ENCODE measurements at regions not wholly inside any gene's neighbourhood (a gene's known extent, or its start where the extent isn't known, plus 50 kb on each side); places are given as distances from the start of the nearest gene placed in this dataset.
"Not testable (repeated sequence)": the region's sequence is repeated elsewhere in the genome, so short reads cannot be mapped to it uniquely, and the experiment has no call there.

DNA sequence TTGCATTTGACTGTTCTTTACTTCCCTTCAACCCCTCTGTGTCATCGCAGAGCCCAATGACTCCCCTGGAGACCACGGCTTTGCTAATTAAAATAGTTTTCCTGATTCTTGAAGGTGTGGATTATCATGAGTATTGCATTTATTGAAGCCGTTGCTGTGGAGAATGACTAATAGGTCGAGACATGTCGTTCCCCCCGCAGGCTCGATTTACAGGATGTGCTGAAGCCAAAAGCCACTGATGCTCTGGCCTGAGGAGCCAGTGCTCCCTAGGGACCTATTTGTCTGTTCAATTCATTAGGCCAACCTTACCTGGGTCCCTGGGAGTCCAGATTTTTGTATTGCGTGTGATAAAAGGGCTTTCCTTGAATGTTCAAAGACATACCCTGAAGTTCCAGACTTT, 102.3 kb downstream of the NPTX2 start:
- intact Hi-C loops (cut with DNase I, micrococcal nuclease), result loop anchor here in 1 of 2 donors (10.0 kb wide), 1 partner anchor 465 kb away; no protein-coding TSS in a partner anchor

DNA sequence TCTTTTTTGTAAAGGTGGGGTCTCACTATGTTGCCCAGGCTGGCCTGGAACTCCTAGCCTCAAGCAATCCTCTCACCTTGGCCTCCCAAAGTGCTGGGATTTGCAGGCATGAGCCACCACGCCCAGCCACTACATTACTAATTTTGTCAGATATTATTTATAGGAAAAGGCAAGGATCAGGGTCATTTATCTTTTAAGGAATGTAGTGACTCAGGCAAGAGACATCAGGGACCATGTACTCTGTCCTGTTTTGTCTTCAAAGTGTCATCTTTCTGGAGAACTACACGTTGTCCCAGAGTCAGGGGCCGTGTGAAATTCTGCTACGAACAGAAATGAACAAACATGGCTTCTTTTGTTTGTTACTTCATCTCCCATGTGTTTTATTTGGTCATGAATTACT, 105.3 kb downstream of the NPTX2 start:
- intact Hi-C loops (cut with DNase I, micrococcal nuclease), result no loop called here
- ATAC-seq, result no peak
- no peak for DNase-seq

More for the DNA sequence above, 102.3 kb downstream of the NPTX2 start:
- ATAC-seq (no peak), DNase-seq (no peak)

DNA sequence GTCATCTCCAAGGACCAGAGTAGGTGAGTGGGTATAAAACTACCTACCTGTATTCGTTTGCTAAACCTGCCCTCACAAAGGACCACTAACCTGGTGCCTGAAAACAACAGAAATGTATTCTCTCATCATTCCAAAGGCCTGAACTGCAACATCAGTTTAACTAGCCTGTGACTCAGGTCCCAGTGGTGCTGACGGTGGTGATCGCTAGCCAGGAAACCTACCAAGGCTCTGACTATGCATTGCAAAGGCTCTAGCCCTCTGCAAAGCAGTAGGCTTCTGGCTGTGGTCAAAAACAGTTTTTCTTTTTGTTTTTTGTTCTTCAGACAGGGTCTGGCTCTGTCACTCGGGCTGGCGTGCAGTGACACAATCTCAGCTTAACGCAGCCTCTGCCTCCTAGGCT, 107.5 kb downstream of the NPTX2 start:
- intact Hi-C loops (cut with DNase I, micrococcal nuclease), result no loop called here
- ATAC-seq, result no peak
- no peak for DNase-seq

DNA sequence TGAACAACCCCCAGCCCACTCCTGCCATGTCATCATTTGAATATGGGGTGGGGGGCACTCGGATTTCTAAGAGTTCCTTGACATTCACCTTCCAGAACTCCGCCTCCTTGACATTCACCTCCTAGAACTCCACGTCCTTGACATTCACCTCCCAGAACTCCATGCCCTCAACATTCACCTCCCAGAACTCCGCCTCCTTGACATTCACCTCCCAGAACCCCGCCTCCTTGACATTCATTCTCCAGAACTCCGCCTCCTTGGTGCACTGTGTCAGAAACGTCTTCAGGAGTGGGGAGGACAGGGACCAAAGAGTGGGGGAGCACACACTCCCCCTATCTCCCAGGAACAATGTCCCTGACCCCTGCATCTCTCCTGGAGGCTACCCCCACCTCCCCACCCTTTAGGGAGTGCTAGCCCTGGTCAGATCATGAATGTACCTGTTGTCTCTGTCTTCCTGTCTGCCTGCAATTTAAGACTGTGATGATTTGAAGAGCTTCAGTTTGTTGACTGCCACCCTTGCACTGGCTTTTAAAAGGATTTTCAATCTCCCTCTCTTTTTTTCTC, 110.1 kb downstream of the NPTX2 start:
- intact Hi-C loops (cut with DNase I, micrococcal nuclease), result no loop called here
- ATAC-seq (no peak), DNase-seq (no peak)

DNA sequence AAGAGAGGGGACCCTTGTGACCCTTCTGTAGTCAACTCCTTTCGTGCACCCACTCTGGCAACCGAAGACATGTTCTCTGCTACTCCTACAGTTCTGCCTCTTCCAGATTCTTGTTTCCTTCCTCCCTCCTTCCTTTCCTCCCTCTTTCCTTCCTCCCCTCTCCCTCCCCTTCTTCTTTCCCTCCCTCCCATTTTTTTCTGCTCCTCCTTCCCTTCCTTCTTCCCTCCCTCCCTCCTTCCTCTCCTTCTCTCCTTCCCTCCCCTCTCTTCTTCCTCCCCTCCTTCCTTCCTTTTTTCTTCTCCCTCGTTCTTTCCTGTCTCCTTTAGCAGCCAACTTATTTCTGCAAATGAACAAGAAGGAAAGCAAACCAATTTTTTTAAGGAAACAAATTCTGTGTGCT, 111.5 kb downstream of the NPTX2 start:
- no peak for DNase-seq
- intact Hi-C loops (cut with DNase I, micrococcal nuclease), result no loop called here

DNA sequence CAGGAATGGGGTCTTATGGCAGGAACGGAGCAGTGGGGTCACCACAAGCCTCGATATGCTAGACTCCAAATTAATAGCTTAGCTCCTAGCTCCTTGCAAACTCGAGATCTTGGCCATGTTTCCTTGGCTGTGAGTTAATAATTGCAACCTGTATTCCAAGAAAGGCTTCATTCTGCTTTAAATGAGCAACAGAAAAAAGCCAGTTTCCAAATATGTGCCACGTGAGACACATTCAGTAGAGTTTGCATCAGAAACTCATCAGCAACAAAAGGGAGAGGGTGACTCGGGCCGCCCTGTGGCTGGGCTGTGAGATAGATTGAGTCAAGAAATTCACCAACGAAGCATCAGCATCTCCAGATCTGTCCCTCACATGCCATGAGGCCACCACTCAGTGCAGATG, 112.0 kb downstream of the NPTX2 start:
- ATAC-seq, result no peak
- no peak for DNase-seq
- intact Hi-C loops (cut with DNase I, micrococcal nuclease), result no loop called here

More for the DNA sequence above, 111.5 kb downstream of the NPTX2 start:
- no peak for ATAC-seq

DNA sequence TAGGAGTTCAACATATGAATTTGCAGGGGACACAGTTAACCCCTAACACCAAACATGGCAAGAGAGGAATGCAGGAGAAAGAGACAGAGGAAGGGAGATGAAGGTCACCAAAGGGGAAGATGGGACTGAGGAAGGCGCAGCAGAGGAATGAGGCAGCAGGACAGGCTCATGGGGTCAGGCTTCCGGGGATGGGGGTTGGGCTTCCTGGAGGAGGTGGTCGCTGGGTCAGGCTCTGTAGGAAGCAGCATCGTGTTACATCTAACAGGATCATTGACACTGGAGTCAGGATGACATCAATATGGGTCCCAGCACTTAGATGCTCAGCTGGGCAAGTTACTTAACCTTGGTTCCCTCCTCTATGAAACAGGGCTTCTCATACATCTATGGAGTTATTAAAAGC, 113.2 kb downstream of the NPTX2 start:
- DNase-seq (no peak), ATAC-seq (no peak)
- intact Hi-C loops (cut with DNase I, micrococcal nuclease), result no loop called here

DNA sequence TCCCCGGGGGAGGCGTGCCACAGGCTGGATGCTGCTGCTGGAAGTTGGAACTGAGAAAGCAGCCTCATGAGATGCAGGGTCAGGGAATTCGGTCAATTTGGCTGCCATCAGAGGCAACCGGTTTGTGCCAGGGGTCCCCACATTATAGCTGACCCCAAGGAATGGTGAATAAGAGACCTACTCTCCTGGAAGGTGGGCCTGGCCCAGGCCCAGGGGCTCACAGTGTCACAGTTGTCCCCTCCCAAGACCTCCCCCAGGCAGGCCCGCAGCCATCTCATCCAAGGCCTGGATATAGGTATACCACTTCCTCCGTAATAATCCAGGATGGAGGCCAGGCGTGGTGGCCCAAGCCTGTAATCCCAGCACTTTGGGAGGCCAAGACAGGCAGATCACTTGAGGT, 114.6 kb downstream of the NPTX2 start:
- ATAC-seq, result no peak
- intact Hi-C loops (cut with DNase I, micrococcal nuclease), result no loop called here
- DNase-seq, result no peak

DNA sequence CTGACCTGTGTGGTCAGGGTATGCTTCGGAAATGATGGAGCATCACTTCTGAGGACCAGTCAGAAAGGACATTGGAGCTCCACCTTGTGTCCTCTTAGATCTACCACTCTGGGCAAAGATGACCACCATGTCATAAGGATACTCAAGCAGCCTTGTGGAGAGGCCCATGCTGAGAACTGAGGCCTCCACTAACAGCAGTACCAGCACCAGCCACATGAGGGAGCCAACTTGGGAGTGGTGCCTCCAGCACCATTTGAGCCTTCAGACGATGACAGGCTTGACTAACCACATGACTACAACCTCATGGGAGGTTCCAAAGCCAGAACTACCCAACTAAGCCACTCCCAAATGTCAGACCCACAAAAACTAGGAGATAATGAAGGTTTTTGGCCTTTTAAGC, 116.0 kb downstream of the NPTX2 start:
- intact Hi-C loops (cut with DNase I, micrococcal nuclease), result no loop called here
- DNase-seq (peak in 1 of 2 donors; percentile 21), ATAC-seq (no peak)

DNA sequence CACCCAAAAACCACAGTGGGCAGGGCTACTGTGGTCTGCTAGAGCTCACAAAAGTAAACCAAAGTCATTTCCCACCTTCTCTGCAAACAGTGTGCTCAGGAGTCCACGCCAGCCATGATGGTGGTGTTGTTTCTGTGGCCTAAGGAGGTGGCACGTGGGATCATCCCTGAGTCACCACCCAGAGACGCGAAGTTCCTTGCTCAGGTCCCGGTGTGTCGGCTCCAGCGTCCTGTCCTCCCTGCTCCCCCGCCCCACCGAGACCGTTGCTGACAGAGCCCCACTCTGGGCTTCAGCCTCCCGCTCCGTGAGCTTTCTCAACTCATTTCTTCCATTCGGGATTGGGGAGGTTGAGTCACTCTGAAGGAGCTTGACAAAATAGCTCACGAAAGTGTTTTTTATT, 118.7 kb downstream of the NPTX2 start:
- intact Hi-C loops (cut with DNase I, micrococcal nuclease), result no loop called here
- DNase-seq (no peak), ATAC-seq (no peak)

DNA sequence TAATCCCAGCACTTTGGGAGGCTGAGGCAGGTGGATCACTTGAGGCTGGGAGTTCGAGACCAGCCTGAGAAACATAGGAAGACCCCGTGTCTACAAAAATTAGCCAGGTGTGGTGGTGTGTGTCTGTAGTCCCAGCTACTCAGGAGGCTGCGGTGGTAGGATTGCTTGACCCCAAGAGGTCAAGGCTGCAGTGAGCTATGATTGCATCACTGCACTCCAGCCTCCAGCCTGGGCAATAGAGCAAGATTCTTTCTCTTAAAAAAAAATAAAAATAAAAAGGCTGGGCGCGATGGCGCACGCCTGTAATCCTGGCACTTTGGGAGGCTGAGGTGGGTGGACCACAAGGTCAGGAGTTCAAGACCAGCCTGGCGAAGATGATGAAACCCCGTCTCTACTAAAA, 119.4 kb downstream of the NPTX2 start:
- intact Hi-C loops (cut with DNase I, micrococcal nuclease); ATAC-seq; DNase-seq: not testable (repeated sequence)

DNA sequence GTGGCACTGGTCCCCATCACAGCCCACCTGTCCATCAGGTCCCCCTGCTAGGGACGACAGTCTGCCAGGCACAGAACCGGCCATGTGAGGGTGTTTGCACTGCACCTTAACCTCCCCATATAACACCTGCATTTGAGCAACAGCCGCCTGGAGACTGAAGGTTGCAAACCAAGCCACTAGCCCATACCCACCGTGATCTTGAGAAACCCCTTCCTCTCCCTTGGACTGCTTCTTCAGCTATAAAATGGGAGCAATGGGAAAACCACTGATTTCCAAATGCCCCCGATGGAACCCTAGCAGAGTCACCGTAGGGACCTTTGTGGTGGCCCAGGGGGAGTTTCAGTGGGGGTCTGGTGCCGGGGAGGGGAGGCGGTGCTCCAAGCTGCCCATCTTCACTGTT, 120.1 kb downstream of the NPTX2 start:
- intact Hi-C loops (cut with DNase I, micrococcal nuclease), result no loop called here
- no peak for ATAC-seq
- no peak for DNase-seq

DNA sequence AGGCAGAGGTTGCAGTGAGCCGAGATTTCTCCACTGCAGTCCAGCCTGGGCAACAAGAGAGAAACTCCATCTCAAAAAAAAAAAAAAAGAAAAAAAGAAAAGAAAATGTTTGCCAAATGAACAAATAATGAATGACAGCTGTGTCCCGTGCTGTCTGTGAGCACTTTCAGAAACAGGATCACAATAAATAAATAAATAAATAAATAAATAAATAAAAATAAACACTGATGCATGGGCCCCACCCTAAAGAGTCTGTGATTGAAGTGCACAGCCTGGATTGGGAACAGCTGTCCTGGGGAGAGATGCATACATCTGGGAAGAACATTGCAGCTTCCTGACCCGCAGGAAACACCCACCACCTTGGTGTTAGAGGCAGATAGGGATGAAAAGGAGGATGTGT, 123.6 kb downstream of the NPTX2 start:
- DNase-seq, result no peak
- intact Hi-C loops (cut with DNase I, micrococcal nuclease), result loop anchor here in 1 of 2 donors (10.0 kb wide), 1 partner anchor 316 kb away; no protein-coding TSS in a partner anchor
- ATAC-seq, result no peak

DNA sequence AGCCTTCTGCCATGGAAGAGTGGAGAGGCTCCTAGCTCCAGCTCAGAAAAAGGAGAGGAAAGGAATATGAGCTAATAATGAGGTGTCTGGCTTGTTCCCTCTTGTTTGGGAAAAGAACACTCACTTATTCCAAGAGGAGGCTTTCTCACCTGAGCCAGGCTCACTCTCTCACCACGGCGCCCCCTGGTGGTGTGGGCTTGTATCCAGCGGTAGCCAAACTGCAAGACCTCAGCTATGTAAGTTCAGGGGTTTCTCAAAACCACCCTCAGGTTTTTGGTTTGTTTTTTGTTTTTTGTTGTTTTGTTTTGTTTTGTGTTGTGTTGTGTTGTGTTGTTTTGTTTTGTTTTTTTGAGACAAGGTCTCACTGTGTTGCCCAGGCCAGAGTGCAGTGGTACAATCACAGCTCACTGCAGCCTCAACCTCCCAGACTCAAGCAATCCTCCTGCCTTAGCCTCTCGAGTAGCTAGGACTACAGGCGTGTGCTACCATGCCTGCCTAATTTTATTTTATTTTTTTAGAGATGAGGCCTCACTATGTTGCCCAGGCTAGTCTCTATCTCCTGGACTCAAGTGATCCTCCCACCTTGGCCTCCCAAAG, 124.0 kb downstream of the TMEM130 start:
- DNase-seq, result peak; percentile 40 to 87
- ATAC-seq, result peak; percentile 59
- intact Hi-C loops (cut with DNase I, micrococcal nuclease), result loop anchor here in 1 of 2 donors (10.0 kb wide), 1 partner anchor 321 kb away; no protein-coding TSS in a partner anchor

DNA sequence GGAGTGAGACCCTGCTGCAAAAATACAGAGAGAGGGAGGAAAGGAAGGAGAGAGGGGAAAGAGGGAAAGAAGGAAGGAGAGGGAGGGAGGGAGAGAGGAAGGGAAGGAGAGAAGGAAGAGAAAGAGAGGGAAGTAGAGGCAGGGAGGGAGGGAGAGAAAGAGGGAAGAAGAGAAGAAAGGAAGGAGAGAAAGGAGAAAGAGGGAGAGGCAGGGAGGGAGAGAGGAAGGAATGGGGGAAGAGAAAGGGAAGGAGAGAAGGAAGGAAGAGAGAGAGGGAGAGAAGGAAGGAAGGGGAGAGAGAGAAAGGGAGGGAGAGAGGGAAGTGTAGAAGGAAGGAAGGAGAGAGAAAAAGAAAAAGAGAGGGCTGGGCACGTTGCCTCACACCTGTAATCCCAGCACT, 121.7 kb downstream of the TMEM130 start:
- intact Hi-C loops (cut with DNase I, micrococcal nuclease), result loop anchor here in 1 of 2 donors (10.0 kb wide), 1 partner anchor 323 kb away; no protein-coding TSS in a partner anchor
- no peak for DNase-seq
- ATAC-seq, result no peak

DNA sequence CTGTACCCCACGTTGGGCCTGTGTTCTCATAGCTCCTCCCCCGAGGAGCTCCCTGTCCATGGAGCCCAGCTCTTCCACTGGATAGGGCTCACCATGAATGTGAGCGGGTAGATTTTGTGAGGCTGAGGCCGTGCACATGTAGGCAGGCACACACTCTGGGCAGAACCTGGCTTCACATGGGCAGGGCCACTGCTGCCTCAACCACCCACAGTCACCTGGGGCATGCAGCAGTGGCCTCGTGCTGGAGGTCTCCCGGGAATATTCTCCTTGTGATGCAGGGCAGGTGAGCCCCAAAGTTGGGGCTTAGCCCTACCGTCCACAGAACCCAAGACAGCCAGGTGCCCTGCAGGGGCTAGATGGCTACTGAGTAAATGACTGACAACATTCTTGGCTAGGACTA, 116.6 kb downstream of the TMEM130 start:
- ATAC-seq, result no peak
- no peak for DNase-seq
- intact Hi-C loops (cut with DNase I, micrococcal nuclease), result no loop called here

DNA sequence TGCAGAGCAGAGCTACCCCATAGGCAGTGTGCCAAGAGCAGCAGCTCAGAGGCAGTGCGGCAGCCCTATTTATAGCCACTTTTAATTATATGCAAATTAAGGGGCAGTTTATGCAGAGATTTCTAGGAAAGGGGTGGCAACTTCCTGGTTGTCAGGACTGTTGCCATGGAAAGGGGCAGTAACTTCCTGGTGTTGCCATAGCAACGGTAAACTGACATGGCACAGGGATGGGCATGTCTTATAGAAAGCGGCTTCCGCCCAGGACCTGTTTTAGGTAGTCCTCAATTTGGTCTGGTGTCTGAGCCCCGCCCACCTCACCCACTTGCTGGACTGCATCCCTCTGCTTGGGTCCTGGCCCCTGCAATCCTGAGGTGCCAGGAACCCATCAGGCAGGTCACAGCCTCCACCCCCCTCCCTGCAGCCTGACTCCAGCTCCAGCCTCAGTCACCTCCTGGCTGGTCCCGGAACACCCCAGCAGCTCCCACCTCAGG, 115.8 kb downstream of the TMEM130 start:
- intact Hi-C loops (cut with DNase I, micrococcal nuclease), result no loop called here
- ATAC-seq (no peak), DNase-seq (no peak)

DNA sequence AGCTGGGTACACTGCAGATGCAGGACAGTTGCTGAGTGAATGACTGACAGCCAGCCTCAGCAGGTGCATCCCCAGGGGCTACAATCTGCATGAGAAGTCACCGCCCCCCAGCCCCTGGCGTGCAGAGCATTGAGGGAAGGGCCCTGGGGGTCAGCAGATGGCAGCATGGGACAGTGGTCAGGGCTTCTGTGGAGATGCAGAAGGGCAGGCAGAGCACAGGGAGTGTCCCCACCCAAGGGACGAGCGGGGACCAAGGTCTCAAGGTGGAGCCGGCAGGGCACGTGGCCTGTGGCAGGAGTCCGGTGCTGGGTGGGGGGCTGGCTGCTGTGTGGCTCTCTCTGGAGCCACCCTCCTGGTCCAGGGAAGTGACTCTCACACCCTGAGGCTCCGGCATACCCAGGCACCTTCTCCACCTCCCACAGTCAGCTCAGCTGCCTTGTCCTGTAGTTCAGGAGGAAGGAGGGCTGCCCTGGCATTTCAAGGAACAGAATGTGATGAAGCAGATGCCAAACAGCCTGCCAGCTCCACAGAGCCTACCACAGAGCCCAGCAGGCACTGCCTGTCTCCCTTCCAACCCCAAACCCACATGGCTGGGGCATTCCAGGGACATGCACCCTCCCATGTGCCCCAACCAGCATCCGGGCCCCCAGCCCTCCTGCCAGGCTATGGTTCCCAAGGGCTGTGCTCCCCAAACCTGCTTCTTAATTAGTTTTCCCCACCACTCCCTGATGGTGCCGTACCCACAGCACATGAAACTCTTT, 114.5 kb downstream of the TMEM130 start:
- intact Hi-C loops (cut with DNase I, micrococcal nuclease), result no loop called here
- DNase-seq (no peak), ATAC-seq (no peak)

DNA sequence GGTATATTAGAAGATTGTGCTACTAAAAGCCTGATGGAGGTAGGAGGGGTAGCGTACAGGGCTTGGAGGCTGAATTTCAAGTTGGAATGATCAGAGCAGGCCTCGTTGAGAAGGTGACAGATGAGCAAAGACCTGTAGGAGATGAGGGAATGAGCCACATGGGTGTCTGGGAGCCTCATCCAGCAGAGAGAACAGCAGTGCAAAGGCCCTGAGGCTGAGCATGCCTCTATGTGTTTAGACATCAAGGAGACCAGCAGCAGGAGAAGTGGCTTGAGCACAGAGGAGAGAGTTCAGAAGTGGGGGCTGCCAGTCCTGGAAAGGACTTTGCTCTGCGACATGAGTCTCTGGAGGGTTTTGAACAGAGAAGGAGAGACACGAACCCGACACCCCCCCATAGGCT, 111.7 kb downstream of the TMEM130 start:
- DNase-seq, result no peak
- ATAC-seq, result no peak
- intact Hi-C loops (cut with DNase I, micrococcal nuclease), result no loop called here

DNA sequence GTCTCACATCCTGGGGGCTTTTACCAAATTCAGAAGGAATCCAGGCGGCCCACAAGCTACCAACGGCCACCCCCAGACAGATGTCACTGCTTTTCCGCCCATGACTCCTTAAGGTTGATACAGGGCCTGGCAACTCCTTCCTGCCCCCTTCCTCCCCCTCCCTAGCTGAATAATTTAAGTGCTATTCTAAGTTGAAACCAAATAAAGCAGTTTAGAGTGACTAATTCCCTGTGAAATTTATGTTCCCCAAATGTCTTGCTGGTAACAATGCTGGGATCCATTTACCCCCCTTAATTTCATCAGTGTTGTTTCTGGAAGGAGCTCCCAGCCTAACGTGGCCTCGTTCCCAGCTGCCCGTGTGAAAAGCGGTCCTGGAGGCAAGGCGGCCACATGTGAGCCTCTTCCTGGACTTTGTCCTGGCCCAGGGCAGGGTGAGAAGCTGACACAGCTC, 109.6 kb downstream of the TMEM130 start:
- ATAC-seq (no peak), DNase-seq (no peak)
- intact Hi-C loops (cut with DNase I, micrococcal nuclease), result no loop called here

Measured in left colon (tissue), 2 donors.